GM18505 (cell line): ENCODE measurements at regions not wholly inside any gene's neighbourhood (a gene's known extent, or its start where the extent isn't known, plus 50 kb on each side); places are given as distances from the start of the nearest gene placed in this dataset.

ENCODE experiments used
- ATAC-seq: cut with Tn5 transposase; IDR thresholded peaks from one replicate; pipeline ENCODE4 v1.9.1; 2021; ENCODE audit not compliant: unreplicated experiment
- POLR2A ChIP-seq: IDR thresholded peaks from 4 replicates; pipeline ENCODE4 v1.6.1; 2011; ENCODE audit warnings: borderline replicate concordance; ENCODE audit not compliant: insufficient read depth, insufficient read length; ENCODE audit errors: extremely low read depth

DNA sequence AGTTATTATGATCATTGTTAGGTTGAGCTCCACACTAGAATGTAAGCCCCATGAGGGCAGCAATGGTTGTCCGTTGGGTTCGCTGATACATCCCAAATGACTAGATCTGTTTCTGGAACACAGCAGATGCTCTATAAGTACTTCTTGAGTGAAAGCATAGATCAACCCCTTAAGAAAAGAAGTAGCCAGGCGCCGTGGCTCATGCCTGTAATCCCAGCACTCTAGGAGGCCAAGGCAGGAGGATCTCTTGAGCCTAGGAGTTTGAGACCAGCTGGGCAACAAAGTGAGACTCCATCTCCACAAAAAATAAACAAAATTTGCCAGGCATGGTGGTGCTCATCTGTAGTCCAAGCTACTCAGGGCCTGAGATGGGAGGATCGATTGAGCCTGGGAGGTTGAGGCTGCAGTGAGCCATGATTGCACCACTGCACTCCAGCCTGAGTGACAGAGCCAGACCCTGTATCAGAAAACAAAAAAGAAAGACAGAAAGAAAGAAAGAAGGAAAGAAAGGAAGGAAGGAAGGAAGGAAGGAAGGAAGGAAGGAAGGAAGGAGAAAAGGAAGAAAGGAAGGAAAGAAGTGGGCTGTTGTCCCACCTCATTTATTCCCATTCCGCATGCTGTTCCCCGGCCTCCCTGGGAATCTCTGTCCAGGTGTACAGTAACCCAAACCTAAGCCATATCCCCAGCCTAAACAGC, 54.4 kb upstream of the RPL38 start:
- no peak for TF ChIP-seq POLR2A
- no peak for ATAC-seq

DNA sequence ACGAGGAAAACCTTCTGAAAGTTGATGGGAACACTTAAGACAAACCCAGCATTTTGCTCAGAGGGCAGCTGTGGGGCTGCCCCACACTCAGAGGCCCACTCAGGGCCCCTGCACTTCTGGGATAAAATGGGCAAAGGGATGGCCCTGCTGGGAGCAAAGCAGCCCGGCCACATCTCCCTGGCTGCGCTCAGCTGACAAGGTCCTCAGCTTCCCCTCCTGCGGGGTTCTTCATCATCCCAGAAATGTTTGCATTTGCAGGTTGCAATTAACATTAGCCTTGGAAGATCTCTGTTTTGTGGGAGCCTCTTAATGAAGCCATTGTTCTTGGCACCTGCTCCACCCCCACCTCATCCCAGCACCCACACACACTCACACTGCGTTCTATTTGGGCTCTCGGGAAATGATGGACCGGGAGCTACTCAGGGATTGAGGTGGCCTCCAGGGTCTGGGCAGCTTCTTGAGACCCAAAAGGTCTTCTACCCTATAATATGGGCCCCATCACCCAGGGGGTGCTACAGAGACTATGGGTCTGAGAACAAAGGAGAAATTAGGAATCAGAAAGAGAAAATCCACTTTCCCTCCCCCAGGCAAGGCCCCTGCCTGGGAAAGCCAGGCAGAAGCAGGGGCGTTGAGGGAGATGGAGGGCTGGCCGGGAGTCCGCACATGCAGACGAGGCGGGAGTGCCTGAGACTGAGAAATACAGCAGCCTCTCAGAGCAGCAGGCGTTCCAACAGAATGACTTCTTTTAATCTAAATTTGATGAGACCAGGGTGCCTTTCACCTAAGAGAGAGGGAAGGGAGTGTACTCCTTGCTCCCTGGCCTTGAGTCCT, 53.7 kb upstream of the RPL38 start:
- TF ChIP-seq POLR2A: no peak
- no peak for ATAC-seq

DNA sequence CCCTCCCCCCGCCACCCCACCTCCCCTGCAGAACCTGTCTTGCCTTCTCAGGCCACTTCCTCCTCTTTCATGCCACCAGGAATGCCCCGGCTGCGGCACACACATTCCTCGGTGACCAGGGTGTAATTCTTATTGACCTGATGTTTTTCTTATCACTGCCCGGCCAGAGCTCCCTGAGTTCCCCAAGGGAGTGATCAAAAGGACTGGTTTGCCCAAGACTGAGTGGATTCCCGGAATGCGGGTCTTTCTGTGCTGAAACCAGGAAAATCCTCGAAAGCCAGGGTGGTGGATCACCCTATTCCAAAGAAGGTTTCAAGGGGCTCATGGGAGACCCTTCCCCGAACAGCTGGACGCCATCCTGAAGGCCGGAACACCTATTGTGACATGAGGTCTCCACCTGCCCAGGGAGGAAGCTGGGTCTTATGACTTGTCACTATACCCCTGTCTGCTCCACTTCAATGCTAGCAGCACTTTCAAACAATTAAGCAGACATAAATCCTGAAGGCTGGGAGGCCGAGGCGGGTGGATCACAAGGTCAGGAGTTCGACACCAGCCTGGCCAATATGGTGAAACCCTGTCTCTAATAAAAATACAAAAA, 53.0 kb upstream of the RPL38 start:
- TF ChIP-seq POLR2A: no peak
- ATAC-seq: no peak

DNA sequence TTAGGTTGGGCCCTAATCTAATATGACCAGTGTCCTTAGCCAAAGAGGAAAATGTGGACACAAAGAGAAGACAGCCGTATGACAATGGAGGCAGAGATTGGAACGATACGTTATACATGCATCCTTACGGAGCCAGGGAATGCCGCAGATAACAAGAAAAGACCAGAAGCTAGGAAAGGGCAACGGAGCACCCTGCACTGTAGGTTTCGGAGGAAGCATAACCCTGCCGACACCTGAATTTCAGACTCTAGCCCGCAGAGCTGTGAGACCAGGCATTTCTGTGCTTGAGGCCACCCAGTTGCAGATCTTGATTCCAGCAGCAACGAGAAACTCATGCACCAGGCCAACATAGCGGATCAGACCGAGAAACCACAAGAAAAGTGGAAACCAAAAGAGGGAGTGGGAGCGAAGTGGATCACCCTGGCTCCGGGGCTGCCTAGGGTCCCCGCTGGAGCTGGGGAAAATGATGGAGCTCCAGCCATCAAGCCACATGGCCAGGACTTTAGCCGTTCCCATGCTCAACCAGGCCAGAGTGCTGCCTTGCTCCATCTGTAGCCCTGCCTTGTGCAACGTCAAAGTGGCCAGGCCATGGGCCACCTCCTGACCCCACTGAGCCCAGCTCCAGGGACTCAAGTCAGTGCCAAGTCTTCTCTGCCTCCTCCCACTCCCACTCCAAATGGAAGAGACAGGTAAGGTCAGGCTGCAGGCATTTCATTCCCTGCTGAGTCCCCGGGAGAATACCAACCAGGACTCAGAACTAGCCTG, 51.7 kb upstream of the RPL38 start:
- no peak for TF ChIP-seq POLR2A
- ATAC-seq: no peak

DNA sequence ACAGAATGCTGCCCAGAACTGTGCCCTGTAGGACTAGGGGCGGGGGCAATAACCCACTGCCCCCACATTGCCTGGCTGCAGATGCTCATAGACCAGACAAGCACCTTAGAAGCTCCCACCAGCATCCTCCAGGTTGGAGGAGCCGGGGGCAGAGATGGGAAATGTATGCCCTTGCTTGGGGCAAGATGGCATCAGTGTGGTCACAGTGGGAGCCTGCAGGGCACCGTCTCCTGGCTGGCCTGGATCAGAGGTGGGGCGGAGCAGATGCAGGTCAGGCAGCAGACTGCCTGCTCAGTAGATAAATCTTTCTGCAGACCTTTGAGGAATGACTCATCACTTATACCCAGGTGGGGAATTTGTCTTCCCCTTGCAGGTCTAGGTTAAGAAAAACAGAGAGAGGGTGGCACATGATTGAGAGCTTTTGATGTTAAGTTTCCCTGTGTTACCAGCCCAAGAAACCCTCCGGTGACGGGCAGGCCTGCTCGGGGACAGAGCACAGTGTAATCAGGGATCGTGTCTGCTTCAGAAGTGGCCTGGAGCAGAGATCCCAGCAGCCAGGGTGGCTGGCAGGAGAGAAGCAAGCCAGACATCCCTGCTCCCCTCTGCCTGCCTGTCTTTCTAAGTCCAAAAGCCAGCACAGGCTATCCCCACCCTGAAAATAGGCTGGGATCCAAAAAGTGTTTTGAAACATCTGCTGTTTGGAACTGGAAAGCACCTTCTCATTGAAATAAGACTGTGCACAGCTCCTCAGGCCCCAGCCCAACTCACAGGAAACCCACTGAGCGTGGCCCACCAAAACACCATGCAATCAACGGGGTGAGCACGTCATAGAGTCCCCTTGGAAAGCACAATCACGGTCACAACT, 50.7 kb upstream of the RPL38 start:
- no peak for ATAC-seq
- no peak for TF ChIP-seq POLR2A

DNA sequence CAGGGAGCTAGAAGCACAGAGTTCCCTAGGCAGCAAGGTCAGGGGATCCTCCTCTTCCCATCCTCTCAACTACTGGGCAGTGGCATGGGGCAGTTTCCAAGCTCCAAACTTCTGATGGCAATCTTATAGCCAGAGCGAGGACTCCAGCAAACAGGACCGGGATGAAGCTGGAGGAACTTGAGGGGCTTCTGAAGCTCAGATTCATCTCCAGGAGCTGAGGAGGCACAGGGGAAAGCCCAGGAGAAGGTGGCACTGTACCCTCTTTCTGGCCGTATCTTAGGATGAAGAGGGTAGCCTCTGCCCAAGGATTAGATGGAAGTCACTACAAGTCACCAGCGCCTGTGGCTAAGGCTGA, 50.0 kb upstream of the RPL38 start:
- ATAC-seq: no peak

More for the DNA sequence above, 50.0 kb upstream of the RPL38 start:
- no peak for TF ChIP-seq POLR2A
